ENCODE measurements at regions not wholly inside any gene's neighbourhood (a gene's known extent, or its start where the extent isn't known, plus 50 kb on each side); places are given as distances from the start of the nearest gene placed in this dataset.

DNA sequence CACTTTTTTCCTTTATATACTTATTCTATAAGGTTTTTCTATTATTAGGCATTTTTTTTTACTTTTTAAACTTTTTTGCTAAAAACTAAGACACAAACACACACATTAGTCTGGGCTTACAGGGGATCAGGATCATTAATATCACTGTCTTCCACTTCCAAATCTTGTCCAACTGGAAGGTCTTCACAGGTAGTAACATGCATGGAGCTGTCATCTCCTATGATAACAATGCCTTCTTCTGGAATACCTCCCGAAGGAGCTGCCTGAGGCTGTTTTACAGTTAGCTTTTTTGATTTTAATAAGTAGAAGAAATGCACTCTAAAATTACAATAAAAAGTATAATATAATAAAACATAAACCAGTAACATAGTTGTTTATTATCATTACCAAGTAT lies 345.5 kb upstream of the PTGER4 start:
- TF ChIP-seq, protein P1, sequence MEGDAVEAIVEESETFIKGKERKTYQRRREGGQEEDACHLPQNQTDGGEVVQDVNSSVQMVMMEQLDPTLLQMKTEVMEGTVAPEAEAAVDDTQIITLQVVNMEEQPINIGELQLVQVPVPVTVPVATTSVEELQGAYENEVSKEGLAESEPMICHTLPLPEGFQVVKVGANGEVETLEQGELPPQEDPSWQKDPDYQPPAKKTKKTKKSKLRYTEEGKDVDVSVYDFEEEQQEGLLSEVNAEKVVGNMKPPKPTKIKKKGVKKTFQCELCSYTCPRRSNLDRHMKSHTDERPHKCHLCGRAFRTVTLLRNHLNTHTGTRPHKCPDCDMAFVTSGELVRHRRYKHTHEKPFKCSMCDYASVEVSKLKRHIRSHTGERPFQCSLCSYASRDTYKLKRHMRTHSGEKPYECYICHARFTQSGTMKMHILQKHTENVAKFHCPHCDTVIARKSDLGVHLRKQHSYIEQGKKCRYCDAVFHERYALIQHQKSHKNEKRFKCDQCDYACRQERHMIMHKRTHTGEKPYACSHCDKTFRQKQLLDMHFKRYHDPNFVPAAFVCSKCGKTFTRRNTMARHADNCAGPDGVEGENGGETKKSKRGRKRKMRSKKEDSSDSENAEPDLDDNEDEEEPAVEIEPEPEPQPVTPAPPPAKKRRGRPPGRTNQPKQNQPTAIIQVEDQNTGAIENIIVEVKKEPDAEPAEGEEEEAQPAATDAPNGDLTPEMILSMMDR (conservative IDR thresholded peaks at IDR 0.05 in 1 of 2, IDR thresholded peaks at IDR 0.05 in 1 of 2; ENCODE audit: low read depth in 1 of 2, low read length in 2 of 2) = no peak
- no peak for TF ChIP-seq EZH2 (IDR thresholded peaks at IDR 0.05; ENCODE audit: low read length, missing control alignments)

All from fibroblast of lung (primary cell).